HG03196 (cell line): ENCODE measurements at regions not wholly inside any gene's neighbourhood (a gene's known extent, or its start where the extent isn't known, plus 50 kb on each side); places are given as distances from the start of the nearest gene placed in this dataset.

Experiments
- ATAC-seq: cut with Tn5 transposase; IDR thresholded peaks from one replicate; pipeline ENCODE4 v1.9.1; 2021; ENCODE audit not compliant: unreplicated experiment

GRCh38 chr4:160872491-160872890 is 1291.3 kb downstream of the FSTL5 start:
- ATAC-seq, result no peak

DNA sequence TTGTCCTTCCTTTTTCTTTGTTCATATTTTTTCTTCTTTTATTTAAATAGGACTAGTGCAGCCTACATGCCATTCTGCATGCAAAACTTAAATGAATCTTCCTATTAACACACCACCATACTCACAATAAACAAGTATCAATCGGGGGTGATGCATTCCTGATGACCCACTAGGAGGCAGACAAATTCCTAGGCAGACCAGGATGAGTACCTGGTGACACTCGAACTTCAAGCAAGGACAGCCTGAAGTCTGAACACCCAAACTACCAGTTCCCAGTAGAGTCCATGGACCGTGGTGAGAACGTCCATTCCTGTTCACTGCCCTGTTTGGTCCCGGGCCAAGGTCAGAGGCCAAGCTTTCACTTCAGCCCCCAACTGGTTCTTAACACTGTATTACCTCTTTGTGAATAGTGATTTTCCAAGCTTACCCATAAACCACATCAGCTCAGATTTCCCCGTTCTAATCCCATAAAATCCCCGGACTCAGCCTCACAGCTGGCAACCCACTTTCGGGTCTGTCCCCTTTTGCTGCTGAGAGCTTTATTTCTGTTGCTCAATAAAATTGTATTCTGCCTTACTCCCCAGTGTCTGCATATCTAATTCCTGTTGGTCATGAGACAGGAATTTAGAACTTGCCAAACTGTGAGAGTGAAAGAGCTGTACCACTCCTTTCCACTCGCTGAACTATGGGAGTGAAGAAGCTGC is 1286.6 kb downstream of the FSTL5 start:
- no peak for ATAC-seq

- no peak for ATAC-seq
These were observed 1283.6 kb downstream of the FSTL5 start for GRCh38 chr4:160880180-160880579.

DNA sequence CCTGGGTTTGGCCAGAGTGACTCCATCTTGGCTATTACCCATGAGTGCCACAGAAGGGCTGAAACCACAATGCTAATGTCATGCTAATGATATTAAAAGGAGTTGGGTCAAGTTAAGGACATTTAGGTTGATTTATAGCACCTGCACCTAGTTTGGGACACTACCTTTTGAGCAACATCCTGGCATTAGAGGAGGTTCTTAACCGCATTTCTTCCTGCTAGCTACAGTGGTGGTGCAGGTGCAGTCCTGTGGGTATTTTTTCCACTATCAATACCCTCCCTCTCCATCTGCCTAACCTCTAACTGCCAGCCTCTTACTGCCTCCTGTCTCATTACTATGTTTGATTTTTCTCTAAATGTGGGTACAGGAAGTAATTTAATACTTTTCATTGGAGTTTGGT is 1276.1 kb downstream of the FSTL5 start:
- no peak for ATAC-seq

DNA sequence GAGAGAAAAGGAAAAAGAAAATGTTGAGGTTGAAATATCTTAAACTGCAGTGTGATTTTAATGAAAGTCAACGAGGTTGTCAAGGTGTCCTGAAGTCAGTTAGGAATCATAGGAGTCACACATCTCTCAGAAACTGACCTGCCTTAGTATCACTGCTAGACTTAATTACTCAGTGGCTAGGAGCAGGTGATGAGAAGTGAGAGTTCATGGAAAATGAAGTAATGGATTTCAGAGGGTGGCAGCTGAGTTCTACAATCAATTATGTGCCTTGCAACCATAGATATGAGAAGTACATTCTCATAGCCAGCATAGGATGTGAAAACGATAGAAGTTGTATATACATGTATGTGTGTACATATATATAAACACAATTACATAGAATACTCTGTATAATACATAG is 1269.7 kb downstream of the FSTL5 start:
- no peak for ATAC-seq

GRCh38 chr4:160894809-160895208 is 1269.0 kb downstream of the FSTL5 start:
- no peak for ATAC-seq

- ATAC-seq, result no peak
These were observed 1236.5 kb downstream of the FSTL5 start for GRCh38 chr4:160927311-160927710.

- ATAC-seq, result no peak
These were observed 1235.3 kb downstream of the FSTL5 start for GRCh38 chr4:160928482-160928881.

GRCh38 chr4:160947653-160948052 is 1216.1 kb downstream of the FSTL5 start:
- no peak for ATAC-seq

DNA sequence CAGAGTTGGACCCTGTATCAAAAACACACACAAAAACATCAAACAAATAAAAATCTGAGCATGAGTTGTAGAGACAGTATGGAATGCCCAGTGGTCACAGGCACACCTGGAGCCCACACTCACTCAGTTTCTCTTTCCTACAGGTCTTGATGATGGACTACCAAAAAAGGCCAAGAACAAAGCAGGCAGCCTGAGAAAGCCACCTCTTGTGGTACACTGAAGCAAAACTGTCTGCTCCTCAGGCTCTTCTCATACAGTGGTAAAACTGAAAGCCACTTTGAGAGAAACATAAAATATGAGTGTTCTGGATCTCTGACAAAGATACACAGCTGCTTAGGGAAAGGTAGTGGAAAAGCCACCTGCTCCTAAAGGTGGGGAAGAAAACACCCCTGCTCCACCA is 1206.9 kb downstream of the FSTL5 start:
- ATAC-seq, result no peak

GRCh38 chr4:160969925-160970324 is 1193.9 kb downstream of the FSTL5 start:
- ATAC-seq, result no peak

DNA sequence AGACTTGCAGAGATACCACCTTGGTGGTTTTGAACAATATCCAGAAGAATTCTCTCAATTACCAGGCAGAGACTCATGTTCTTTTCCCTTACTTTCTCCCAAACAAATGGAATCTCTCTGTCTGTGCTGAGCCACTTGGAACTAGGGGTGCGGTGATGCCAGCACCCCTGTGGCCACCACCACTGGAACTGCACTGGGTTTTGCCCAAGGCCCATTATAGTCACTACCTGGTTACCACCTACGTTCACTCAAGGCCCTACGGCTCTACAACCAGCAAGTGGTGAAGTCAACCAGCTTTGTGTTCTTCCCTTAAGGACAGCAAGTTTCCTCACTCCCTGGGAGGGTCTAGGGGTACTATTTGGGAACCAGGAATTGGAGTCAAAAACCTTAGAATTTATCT is 1183.7 kb downstream of the FSTL5 start:
- ATAC-seq, result no peak

DNA sequence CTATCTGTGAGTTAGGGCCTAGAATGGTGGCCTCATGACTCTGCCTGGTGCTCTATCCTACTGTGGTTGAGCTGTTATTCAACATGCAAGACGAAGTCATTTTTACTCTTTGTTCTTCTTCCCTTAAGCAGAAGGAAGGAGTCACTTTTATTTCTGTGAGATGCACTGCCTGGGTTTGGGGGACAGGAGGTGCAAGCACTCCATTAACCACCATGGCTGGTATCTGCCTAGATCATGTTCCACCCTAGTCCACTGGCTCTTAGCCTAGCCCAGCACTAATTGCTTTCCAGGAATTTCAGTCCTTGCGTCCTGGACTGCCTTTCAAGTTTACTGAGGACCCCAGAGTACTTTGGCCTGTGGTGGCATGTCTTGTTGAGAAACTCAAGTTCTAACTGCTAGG is 1182.7 kb downstream of the FSTL5 start:
- ATAC-seq, result no peak

DNA sequence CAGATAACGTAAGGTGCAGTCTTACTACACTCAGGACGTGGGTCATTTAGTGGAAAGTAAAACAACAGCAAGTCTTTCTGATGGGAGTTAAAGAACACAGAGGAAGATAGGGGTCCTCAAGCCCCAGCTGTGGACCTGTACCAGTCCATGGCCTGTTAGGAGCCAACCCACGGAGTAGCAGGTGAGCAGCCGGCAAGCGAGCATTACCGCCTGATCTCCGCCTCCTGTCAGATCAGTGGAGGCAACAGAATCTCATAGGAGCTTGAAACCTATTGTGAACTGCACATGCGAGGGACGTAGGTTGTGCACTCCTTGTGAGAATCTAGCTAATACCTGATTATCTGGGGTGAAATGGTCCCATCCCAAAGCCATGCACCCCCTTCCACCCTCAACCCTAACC is 1180.8 kb downstream of the FSTL5 start:
- no peak for ATAC-seq

GRCh38 chr4:161002386-161002785 is 1161.4 kb downstream of the FSTL5 start:
- no peak for ATAC-seq

GRCh38 chr4:161003418-161004057 is 1160.3 kb downstream of the FSTL5 start:
- no peak for ATAC-seq

- no peak for ATAC-seq
These were observed 1158.1 kb downstream of the FSTL5 start for GRCh38 chr4:161005746-161006145.

- no peak for ATAC-seq
These were observed 1155.3 kb downstream of the FSTL5 start for GRCh38 chr4:161008527-161008926.

- no peak for ATAC-seq
These were observed 1153.6 kb downstream of the FSTL5 start for GRCh38 chr4:161010227-161010626.
